Lower lobe of right lung (tissue), 2 donors: ENCODE measurements at regions not wholly inside any gene's neighbourhood (a gene's known extent, or its start where the extent isn't known, plus 50 kb on each side); places are given as distances from the start of the nearest gene placed in this dataset.

ENCODE experiments used
- ATAC-seq, 2 donors: fragments of 200-7000 bp; cut with Tn5 transposase; one replicate each; pipeline ENCODE4 v1.9.1; 2020 to 2022; ENCODE audit warnings: mild to moderate bottlenecking in 2 of 2, moderate library complexity in 2 of 2
- DNase-seq: peaks from one replicate; pipeline ENCODE4 v3.0.0-alpha.2; 2020
- H3K27ac ChIP-seq: fragments of 200-600 bp; one replicate; pipeline ENCODE4 v1.8.0; 2022
- H3K27me3 ChIP-seq: fragments of 200-600 bp; one replicate; pipeline ENCODE4 v1.8.0; 2022; ENCODE audit warnings: low read depth
- H3K36me3 ChIP-seq: fragments of 200-600 bp; one replicate; pipeline ENCODE4 v1.8.0; 2022; ENCODE audit warnings: mild to moderate bottlenecking
- H3K4me1 ChIP-seq: fragments of 200-600 bp; one replicate; pipeline ENCODE4 v1.8.0; 2022
- H3K4me3 ChIP-seq: fragments of 200-600 bp; one replicate; pipeline ENCODE4 v1.8.0; 2022; ENCODE audit warnings: mild to moderate bottlenecking
- H3K9me3 ChIP-seq: fragments of 200-600 bp; one replicate; pipeline ENCODE4 v1.8.0; 2022
- CTCF ChIP-seq: fragments of 200-600 bp; IDR thresholded peaks from one replicate; pipeline ENCODE4 v1.8.0; 2022; ENCODE audit warnings: antibody characterized with exemption, mild to moderate bottlenecking
- intact Hi-C: fragments of 100-400 bp; cut with DNase I; formaldehyde crosslinking; loops from one replicate; pipeline ENCODE4 v1.11.0; 2022
- donor health status: DM: no; HTN: yes; CAD: no; lungs with severe emphysema.

DNA sequence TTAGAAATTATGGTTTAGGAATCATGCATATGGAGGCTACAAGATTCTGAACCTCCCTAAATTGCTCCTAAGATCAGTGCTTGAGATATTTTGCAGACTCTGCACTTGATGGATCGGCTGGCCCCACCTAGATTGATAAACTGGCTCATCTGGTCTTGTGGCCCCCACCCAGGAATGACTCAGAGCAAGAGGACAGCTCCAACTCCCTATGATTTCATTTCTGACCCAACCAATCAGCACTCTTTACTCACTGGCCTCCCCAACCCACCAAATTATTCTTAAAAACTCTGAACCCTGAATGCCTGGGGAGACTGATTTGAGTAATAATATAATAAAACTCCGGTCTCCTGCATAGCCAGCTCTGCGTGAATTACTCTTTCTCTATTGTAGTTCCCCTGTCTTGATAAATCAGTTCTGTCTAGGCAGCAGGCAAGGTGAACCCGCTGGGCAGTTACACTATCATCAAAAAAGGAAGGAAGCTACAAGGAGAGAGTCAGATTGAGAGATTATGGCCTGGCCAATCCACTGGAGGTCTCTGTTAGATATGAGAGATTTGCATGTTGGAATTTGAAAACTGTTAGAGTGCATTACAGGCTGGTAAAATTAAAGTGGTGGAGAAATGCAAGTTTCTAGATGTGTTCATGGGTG lies 245.8 kb downstream of the CSNK2A3 start:
- intact Hi-C loops, result no loop called here

GRCh38 chr11:11105361-11105760 lies 247.5 kb upstream of the ZBED5 start:
- H3K36me3 ChIP-seq, result no peaks in the 10 kb centered on the region
- ATAC-seq (no peak), DNase-seq (no peak)
- intact Hi-C loops, result no loop called here
- no peaks in the 10 kb centered on the region for H3K27me3 ChIP-seq
- H3K27ac ChIP-seq, result no peak overlapping the region
- no peaks in the 10 kb centered on the region for H3K9me3 ChIP-seq
- H3K4me1 ChIP-seq, result no peaks in the 10 kb centered on the region
- no peak for TF ChIP-seq CTCF
- H3K4me3 ChIP-seq, result no peak overlapping the region

More for the DNA sequence above, 245.8 kb downstream of the CSNK2A3 start:
- DNase-seq (no peak), ATAC-seq (no peak)
- Histone ChIP-seq H3K4me1 (no peaks in the 10 kb centered on the region), H3K27me3 (no peaks in the 10 kb centered on the region), H3K4me3 (no peak overlapping the region), H3K36me3 (no peaks in the 10 kb centered on the region), H3K9me3 (no peaks in the 10 kb centered on the region), H3K27ac (no peak overlapping the region)
- no peak for TF ChIP-seq CTCF

DNA sequence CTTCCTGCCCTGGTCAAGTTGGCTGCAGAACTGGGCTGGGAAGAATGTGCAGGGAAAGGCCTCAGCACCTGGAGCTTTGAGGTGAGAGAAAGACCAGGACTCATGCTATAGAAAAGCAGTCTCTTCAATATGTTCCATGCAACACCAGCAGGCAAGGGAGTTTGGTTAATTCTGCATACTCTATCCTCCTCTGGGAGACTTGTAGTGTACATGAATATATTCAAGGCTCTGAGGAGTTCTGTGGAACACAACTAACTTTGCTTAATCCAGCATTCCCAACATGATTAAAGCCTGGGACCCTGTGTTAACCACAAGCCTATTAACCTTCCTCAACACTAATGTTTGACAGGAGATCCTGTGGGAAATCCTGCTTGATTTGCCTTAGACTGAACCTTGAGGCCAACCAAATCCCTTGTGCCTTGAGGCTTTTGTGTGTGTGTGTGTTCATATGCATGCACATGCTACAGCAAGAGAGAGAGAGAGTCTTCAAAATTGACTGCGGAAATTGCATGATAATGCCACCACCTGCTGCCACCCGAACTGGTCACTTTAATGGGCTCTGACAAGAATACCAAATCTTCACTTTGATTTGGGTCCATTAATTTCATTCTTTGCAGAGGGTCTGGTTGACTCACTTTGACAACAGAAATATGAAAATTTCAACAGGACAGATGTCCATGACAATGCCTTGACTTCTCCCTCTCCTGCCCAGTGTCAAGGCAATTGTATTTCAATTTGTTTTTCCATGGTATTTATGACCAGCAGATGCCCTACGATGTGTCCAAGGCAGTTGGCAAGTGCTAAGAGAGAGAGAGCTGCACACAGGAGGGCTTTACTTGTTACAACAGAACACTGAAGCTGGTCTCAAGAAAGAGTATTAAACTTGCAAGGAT lies 238.2 kb upstream of the ZBED5 start:
- Histone ChIP-seq H3K27ac (no peak overlapping the region), H3K36me3 (no peaks in the 10 kb centered on the region), H3K27me3 (no peaks in the 10 kb centered on the region), H3K9me3 (peaks cover 6% of the 10 kb centered on the region), H3K4me3 (no peak overlapping the region), H3K4me1 (no peaks in the 10 kb centered on the region)
- TF ChIP-seq CTCF, result no peak
- intact Hi-C loops, result no loop called here
- DNase-seq, result no peak
- no peak for ATAC-seq

DNA sequence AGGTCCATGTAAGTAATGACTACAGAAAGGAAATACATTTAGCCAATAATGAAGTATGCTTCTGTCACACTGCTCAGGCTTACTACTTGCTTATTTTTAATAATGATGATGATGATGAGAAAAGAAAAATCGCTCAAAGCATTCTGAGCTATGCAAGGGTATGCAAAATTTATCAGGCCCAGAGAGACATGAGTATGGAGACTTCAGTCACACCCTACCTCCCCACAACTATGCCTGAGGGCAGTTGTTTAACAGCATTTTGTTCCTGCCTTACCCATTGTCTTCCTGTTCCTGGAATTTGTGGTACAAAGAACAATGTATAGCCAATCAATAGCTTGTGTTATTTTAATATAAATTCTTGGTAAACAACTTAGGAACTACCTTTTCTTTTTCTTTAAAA lies 232.6 kb upstream of the ZBED5 start:
- DNase-seq, result no peak
- no peak overlapping the region for H3K27ac ChIP-seq
- no peaks in the 10 kb centered on the region for H3K4me1 ChIP-seq
- no peaks in the 10 kb centered on the region for H3K27me3 ChIP-seq
- intact Hi-C loops, result no loop called here
- no peaks in the 10 kb centered on the region for H3K36me3 ChIP-seq
- H3K9me3 ChIP-seq, result peaks cover 9% of the 10 kb centered on the region
- no peak for ATAC-seq
- H3K4me3 ChIP-seq, result no peak overlapping the region
- no peak for TF ChIP-seq CTCF

DNA sequence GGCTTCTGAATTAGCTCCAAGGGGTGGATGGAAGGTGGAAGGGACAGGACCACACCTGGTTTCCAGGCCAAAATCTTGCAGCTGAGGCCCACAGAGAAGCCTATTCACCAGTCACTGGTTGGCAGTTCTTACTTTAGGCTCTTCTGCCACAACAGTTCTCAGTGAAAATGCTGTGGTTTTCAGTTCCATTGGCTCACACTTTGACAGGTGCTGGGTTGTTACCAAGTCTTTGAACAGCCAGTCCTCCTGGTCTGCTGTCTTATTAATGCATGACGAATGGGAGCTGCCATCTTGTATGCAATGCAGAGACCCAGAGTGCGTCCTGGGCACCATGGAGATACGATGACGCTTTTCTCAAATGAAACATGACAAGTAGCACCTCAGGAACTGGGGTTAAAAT lies 232.0 kb upstream of the ZBED5 start:
- DNase-seq (no peak), ATAC-seq (no peak)
- no peaks in the 10 kb centered on the region for H3K36me3 ChIP-seq
- no peak for TF ChIP-seq CTCF
- no peaks in the 10 kb centered on the region for H3K4me1 ChIP-seq
- no peak overlapping the region for H3K27ac ChIP-seq
- H3K4me3 ChIP-seq, result no peak overlapping the region
- no peaks in the 10 kb centered on the region for H3K27me3 ChIP-seq
- peaks cover 9% of the 10 kb centered on the region for H3K9me3 ChIP-seq
- intact Hi-C loops, result no loop called here
